GM12875 (cell line): ENCODE measurements at regions not wholly inside any gene's neighbourhood (a gene's known extent, or its start where the extent isn't known, plus 50 kb on each side); places are given as distances from the start of the nearest gene placed in this dataset.

Source experiments
- H3K4me3 ChIP-seq: one replicate; pipeline ENCODE4 v1.5.1; 2011; ENCODE audit warnings: low read depth, low read length, control low read depth
- CTCF ChIP-seq: IDR thresholded peaks from 2 replicates; pipeline ENCODE4 v1.5.1; 2011; ENCODE audit warnings: low read depth, mild to moderate bottlenecking, control low read depth, inconsistent platforms, low read length, moderate library complexity, borderline replicate concordance; ENCODE audit not compliant: insufficient read depth

GRCh38 chr3:144660186-144660585 lies 688.6 kb downstream of the DIPK2A start:
- no peak for TF ChIP-seq CTCF
- H3K4me3 ChIP-seq = no peak overlapping the region

- no peak overlapping the region for H3K4me3 ChIP-seq
- TF ChIP-seq CTCF = no peak
These were observed 691.1 kb downstream of the DIPK2A start for GRCh38 chr3:144662729-144663128.

DNA sequence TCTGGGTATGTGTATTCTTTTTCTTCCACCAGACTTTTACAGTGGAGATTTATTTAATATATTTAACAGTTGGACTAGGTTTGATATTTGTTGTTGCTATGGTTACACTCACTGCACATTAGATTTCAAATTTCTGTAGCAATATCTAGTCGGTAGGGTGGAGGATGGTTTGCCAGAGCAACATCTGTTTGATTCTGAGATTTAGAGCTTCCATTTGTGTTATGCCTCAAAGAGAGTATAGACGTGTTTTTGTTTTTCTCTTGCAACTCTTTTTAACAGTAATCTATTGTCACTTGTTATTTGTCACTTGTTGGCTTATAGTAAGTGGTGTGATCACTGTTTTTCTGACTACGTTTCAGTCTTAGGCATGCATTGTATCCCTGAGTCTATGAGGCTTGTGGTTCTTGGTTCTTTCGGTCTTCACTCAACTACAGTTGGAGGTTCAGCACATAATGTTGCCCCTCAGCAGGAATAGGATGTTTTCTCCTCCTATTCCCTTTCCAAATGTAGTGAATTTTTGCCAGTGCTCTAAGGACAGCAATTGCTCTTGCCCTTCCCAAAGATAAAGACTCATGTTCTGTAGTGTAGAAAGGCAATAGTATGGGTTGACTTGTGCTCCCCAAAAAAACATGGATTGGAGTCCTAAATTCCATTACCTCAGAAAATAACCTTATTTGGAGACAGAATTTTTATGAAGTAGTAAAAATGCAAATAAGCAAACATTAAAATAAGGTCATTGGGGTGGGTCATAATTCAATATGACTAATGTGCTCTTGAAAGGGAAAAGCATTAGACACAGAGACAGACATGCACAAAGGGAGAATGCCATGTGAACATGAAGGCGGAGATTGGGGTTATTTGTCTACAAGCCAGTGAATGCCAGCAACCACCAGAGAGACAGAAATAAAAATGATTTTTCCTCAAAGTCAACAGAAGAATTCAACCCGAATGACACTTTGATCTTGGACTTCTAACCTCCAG lies 692.1 kb downstream of the DIPK2A start:
- no peak for TF ChIP-seq CTCF
- no peak overlapping the region for H3K4me3 ChIP-seq

DNA sequence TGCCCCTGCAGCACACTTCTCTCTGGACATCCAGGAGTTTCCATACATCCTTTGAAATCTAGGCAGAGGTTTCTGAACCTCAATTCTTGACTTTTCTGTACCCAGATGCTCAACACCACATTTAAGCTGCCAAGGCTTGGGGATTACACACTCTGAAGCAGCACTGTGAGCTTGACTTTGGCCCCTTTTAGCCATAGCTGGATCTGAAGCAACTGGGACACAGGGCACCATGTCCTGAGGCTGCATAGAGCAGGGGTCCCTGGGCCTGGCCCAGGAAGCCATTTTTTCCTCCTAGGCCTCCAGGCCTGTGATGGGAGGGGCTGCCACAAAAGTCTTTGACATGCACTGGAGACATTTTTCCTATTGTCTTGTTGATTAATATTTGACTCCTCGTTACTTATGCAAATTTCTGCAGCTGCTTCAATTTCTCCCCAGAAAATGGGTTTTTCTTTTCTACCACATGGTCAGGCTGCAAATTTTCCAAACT lies 694.0 kb downstream of the DIPK2A start:
- no peak overlapping the region for H3K4me3 ChIP-seq
- TF ChIP-seq CTCF = no peak

- TF ChIP-seq CTCF = no peak
- H3K4me3 ChIP-seq = no peak overlapping the region
These were observed 698.9 kb downstream of the DIPK2A start for GRCh38 chr3:144670571-144670970.

GRCh38 chr3:144677103-144677502 lies 705.5 kb downstream of the DIPK2A start:
- no peak overlapping the region for H3K4me3 ChIP-seq
- no peak for TF ChIP-seq CTCF

GRCh38 chr3:144683065-144683464 lies 711.4 kb downstream of the DIPK2A start:
- TF ChIP-seq CTCF = no peak

More at GRCh38 chr3:144683065-144683464, 711.4 kb downstream of the DIPK2A start:
- H3K4me3 ChIP-seq = no peak overlapping the region
